ENCODE measurements at regions not wholly inside any gene's neighbourhood (a gene's known extent, or its start where the extent isn't known, plus 50 kb on each side); places are given as distances from the start of the nearest gene placed in this dataset.

- no peak for TF ChIP-seq POLR2A (IDR thresholded peaks at IDR 0.05; ENCODE audit: low read depth, low read length)
- no peak for TF ChIP-seq POLR2AphosphoS5 (IDR thresholded peaks at IDR 0.05; ENCODE audit: low read depth, low read length)
Measured at GRCh38 chr16:87178977-87179376, 138.2 kb downstream of the C16orf95 start.

Data from GM12892 (cell line).